GM10248 (cell line): ENCODE measurements at regions not wholly inside any gene's neighbourhood (a gene's known extent, or its start where the extent isn't known, plus 50 kb on each side); places are given as distances from the start of the nearest gene placed in this dataset.

Source experiments
- CTCF ChIA-PET: fragments of 300-600 bp; sonication (Branson Sonifier 250); formaldehyde crosslinking; extraction: SDS; loops from one replicate; lab custom pipeline; 2021; ENCODE audit warnings: antibody characterized with exemption; lab: Yijun Ruan, JAX
- POLR2A ChIA-PET: fragments of 350-650 bp; sonication (Branson Sonifier 250); formaldehyde crosslinking; extraction: SDS; loops from one replicate; lab custom pipeline; 2020; ENCODE audit warnings: antibody characterized with exemption; lab: Yijun Ruan, JAX
- DNase-seq: peaks from one replicate; pipeline ENCODE4 v3.0.0; 2012; ENCODE audit errors: extremely low spot score
- TF ChIP-seq, protein P1 (sequence below): IDR thresholded peaks from 2 replicates; pipeline ENCODE4 v1.5.1; 2012; ENCODE audit warnings: mild to moderate bottlenecking, low read depth; ENCODE audit errors: extremely low read depth, missing control alignments, control extremely low read depth

DNA sequence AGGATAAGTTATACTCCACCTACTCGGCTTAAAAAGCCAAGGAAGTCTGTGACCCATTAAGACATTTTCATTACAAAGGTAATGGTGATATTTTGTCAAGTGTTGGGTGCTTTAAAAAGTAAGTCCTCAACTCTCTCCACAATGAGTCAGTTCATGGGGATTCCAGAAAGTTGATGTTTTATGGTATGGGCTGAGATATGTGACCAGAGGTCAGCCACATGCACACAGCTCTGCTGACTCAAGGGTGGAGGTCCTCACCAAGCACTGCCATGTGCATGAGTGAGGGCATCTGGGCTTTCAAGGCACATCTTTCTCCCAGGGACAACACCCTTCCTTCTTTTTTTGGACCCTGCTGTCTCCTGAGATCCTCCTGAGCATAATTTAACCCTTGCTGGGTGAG lies 292.9 kb downstream of the PTEN start:
- DNase-seq, result no peak
- TF ChIP-seq, protein P1, sequence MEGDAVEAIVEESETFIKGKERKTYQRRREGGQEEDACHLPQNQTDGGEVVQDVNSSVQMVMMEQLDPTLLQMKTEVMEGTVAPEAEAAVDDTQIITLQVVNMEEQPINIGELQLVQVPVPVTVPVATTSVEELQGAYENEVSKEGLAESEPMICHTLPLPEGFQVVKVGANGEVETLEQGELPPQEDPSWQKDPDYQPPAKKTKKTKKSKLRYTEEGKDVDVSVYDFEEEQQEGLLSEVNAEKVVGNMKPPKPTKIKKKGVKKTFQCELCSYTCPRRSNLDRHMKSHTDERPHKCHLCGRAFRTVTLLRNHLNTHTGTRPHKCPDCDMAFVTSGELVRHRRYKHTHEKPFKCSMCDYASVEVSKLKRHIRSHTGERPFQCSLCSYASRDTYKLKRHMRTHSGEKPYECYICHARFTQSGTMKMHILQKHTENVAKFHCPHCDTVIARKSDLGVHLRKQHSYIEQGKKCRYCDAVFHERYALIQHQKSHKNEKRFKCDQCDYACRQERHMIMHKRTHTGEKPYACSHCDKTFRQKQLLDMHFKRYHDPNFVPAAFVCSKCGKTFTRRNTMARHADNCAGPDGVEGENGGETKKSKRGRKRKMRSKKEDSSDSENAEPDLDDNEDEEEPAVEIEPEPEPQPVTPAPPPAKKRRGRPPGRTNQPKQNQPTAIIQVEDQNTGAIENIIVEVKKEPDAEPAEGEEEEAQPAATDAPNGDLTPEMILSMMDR, result no peak
- ChIA-PET POLR2A (no interaction called here), CTCF (interaction anchor here (2.2 kb wide), 1 partner anchor 14 kb away, joined by 6 read pairs; no protein-coding TSS in a partner anchor)

DNA sequence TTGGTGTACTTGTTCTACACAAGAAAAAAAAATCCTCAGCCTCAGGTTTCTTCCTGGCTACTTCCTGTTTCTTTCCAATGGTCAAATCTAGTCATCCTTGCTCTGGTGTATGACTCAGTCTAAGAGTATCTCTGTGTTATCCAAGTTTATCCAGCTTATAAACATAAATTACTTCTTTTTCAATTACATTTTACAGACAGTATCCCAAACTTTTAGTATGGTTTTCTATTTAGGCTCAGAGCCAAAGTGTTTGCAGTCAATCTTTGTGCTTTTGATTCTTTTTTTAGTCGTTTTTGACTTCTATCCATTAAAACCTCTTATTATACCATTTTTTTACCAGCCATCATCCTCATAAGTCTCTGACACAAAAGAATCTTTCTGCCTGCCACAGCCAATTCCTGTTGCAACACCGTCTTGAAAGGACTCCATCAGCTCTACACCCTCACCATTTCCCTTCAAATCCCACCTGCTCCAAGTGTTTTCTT lies 294.6 kb downstream of the PTEN start:
- no peak for DNase-seq
- CTCF ChIA-PET, result no interaction called here
- POLR2A ChIA-PET, result no interaction called here
- TF ChIP-seq, protein P1, result no peak

DNA sequence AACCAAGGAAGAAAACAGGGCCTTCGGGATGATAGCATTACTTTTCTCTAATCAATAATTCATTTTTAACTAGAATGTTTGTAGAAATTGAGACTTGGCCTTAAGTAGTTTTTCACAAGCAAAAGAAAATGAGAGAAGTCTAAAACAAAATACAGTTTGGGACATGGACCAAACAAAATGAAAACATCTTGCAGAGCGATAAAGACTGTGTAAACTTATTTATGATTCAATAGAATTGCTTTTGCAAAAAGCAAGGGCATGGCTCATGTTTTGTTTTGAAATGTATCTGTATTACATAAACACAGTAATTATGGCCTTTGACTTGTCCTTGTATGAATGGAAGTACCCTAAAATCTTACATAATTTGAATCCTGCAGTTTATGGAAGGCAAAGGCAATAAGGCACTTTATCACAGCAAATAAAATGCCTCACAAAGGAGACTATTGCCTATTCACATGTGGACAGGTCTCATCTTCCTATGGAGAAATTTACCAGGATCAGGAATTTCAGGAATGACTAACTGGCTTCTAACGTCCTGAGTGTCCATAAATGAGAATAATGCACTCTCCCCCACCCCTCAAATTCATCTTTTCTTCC lies 295.2 kb downstream of the PTEN start:
- POLR2A ChIA-PET, result no interaction called here
- CTCF ChIA-PET, result interaction anchor here (0.7 kb wide), 1 partner anchor 45 kb away, joined by 4 read pairs; no protein-coding TSS in a partner anchor
- DNase-seq, result no peak
- TF ChIP-seq, protein P1, result no peak

DNA sequence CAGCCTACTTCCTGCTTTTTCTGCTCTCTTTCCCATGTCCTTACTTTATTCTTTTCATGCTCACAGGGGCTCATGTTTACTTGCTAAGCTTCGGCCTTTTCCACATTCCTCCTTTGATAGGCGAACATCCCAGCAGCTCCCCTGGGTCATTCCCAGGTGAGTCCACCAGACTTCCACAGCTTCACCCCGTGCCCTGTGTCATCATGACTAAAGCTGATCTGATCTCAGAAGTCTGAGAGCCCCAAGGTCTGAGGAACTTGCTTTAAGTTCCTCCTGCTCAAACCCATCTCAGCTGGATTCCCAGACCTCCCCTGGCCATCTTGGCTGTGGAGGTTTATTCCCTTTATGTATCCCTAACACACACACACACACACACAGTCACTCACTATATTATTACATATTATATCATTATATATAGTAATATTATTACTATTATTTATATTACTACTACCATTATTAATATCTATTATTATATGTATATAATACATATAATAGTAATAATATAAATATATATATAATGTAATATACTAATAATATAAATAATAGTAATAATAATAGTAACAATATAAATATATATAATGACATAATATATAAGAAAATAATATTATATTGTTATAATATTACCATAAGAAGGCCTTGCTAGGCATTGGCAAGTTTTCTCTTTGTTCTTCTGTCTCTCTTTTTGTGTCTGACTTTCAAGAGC lies 295.9 kb downstream of the PTEN start:
- TF ChIP-seq, protein P1, result no peak
- DNase-seq, result no peak
- ChIA-PET CTCF (interaction anchor here (0.7 kb wide), 1 partner anchor 46 kb away, joined by 4 read pairs; no protein-coding TSS in a partner anchor), POLR2A (no interaction called here)

DNA sequence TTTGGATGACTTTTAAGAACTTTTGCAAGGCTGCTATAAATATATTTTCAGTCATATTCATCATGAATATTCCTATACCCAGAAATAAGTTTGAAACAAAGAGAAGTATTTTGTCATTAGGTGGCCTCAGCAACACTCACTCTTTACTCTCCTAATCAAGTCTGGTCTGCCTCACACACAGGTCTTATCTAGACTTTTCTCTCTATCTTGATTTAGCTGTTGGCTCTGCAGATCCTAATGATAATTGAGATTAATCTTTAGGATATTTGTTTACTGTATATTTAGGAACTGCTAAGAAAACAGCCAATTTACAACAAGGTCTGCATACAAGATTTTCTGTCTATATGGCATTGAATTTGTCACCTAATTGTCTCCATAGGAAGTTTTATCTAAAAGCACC lies 297.6 kb downstream of the PTEN start:
- no peak for DNase-seq
- CTCF ChIA-PET, result interaction anchor here (0.8 to 1.5 kb wide), 2 partner anchors 15 to 23 kb away, joined by 3 to 4 read pairs; no protein-coding TSS in a partner anchor
- POLR2A ChIA-PET, result no interaction called here
- TF ChIP-seq, protein P1, result no peak

DNA sequence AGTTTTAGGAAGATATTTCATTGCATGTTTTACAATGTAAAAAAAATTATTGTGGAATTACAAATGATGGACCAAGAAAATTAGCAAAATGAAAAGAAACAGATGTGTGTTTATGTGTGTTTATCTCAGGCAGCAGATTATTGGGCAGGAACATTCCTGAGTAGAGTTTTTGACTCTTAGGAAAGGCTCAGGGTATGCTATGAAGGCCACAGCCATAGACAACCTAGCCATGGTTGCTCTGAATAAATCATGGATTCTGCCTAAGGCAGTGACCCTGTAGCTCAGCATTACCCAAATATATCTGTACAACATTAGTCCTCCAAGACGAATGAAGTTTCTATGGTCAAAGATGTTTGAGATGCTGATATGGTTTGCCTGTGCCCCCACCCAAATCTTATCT lies 298.3 kb downstream of the PTEN start:
- no peak for DNase-seq
- TF ChIP-seq, protein P1, result no peak
- POLR2A ChIA-PET, result no interaction called here
- CTCF ChIA-PET, result interaction anchor here (0.8 to 1.5 kb wide), 3 partner anchors 15 to 174 kb away, joined by 3 to 4 read pairs (median 3); no protein-coding TSS in a partner anchor
